ENCODE measurements at regions not wholly inside any gene's neighbourhood (a gene's known extent, or its start where the extent isn't known, plus 50 kb on each side); places are given as distances from the start of the nearest gene placed in this dataset.

DNA sequence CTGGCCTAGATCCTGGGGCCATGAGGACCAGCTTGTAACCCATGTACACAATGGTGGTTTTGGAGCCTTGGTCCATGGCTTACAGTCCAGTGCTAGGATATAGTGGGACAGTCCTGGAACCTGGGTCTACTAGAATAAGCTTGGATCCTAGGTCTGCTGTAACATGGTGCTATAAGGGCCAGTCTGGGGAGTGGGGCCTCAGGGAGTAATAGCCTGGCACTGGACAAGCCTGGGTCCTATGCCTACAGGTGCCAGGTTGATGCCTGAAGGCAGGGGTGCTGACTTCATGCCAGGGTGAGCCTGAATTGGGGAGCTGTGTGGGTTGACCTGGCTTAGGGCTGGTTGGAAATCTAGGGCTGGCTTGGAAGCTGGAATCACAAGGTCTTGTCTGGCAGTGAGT, 756.3 kb upstream of the ADGRL3 start:
- ATAC-seq (peak in 1 of 4 donors; percentile 34), DNase-seq (no peak)
- intact Hi-C loops (cut with DNase I): no loop called here
- no peaks in the 10 kb centered on the region for H3K27me3 ChIP-seq
- no peaks in the 10 kb centered on the region for H3K36me3 ChIP-seq
- TF ChIP-seq, protein P1, sequence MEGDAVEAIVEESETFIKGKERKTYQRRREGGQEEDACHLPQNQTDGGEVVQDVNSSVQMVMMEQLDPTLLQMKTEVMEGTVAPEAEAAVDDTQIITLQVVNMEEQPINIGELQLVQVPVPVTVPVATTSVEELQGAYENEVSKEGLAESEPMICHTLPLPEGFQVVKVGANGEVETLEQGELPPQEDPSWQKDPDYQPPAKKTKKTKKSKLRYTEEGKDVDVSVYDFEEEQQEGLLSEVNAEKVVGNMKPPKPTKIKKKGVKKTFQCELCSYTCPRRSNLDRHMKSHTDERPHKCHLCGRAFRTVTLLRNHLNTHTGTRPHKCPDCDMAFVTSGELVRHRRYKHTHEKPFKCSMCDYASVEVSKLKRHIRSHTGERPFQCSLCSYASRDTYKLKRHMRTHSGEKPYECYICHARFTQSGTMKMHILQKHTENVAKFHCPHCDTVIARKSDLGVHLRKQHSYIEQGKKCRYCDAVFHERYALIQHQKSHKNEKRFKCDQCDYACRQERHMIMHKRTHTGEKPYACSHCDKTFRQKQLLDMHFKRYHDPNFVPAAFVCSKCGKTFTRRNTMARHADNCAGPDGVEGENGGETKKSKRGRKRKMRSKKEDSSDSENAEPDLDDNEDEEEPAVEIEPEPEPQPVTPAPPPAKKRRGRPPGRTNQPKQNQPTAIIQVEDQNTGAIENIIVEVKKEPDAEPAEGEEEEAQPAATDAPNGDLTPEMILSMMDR (IDR thresholded peaks at IDR 0.05): no peak
- no peak for TF ChIP-seq POLR2A (IDR thresholded peaks at IDR 0.05)
- H3K27ac ChIP-seq: no peak overlapping the region
- H3K4me3 ChIP-seq: no peak overlapping the region
- H3K4me1 ChIP-seq: no peaks in the 10 kb centered on the region
- no peaks in the 10 kb centered on the region for H3K9me3 ChIP-seq

DNA sequence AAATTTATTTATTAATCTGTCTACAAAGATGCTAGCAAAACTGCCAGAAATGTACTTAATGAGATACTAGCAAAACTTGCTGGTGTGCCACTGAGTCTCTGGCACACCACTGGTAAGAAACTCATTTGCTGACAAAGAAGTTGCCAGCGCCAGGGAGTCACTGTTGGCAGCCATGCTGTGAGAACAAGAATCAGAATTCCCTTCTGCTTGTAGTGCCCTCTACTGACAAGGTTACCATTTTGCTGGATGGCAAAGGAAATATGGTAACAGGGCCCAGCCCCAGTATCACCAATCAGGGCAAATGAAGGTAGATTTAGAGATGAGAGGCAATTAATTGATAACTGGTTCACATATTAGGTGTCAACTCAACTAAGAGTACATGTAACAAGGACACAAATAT, 750.1 kb upstream of the ADGRL3 start:
- Histone ChIP-seq H3K4me3 (no peak overlapping the region), H3K4me1 (no peaks in the 10 kb centered on the region), H3K9me3 (no peaks in the 10 kb centered on the region), H3K27ac (no peak overlapping the region), H3K36me3 (no peaks in the 10 kb centered on the region), H3K27me3 (no peaks in the 10 kb centered on the region)
- 64% methylated on average over 1 of the region's 1 CpG for WGBS (ENCODE audit: insufficient coverage, low coverage, low lambda C conversion rate, missing lambda C conversion rate)
- ATAC-seq (no peak), DNase-seq (no peak)
- intact Hi-C loops (cut with DNase I): no loop called here
- TF ChIP-seq, protein P1 (IDR thresholded peaks at IDR 0.05): no peak
- TF ChIP-seq POLR2A (IDR thresholded peaks at IDR 0.05): no peak

DNA sequence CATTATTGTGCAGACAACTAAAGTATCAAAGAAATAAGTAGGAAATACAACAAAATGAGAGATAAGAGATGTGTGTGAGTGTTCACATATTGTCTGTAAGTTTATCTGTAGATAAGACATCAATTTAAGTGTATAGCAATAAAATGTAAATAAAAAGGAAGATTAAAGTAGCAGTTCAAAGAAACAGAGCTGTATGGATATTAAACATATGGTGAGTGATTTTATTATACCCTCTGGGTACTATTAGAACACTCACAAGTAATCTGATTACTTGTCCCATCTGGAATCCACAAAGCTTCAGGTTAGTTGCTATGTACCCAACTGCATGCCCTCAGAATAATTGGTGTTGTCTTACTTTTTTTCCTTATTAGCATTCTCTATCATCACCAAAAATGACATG, 747.9 kb upstream of the ADGRL3 start:
- ATAC-seq: no peak
- Histone ChIP-seq H3K27me3 (no peaks in the 10 kb centered on the region), H3K9me3 (no peaks in the 10 kb centered on the region), H3K36me3 (no peaks in the 10 kb centered on the region), H3K4me3 (no peak overlapping the region), H3K27ac (no peak overlapping the region), H3K4me1 (no peaks in the 10 kb centered on the region)
- DNase-seq: no peak
- intact Hi-C loops (cut with DNase I): no loop called here
- TF ChIP-seq, protein P1 (IDR thresholded peaks at IDR 0.05): no peak
- TF ChIP-seq POLR2A (IDR thresholded peaks at IDR 0.05): no peak

DNA sequence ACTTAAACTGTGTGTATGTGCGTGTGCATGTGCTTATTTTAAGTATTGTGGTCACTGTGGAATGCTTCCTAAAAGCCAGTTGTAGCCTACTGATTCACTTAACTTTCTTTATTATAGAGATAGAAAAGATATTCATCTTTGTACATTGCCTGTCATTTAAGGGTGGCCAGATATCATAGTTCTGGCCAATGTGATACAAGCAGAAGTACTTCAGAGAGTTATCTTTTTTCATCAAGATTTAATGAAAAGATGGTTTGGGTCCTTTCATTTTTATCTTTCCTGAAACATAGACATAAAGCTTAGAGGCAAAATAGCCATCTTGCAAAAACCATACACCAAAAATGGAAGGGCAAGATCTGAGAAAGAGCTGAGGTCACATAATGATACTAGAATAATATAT, 744.7 kb upstream of the ADGRL3 start:
- H3K27me3 ChIP-seq: no peaks in the 10 kb centered on the region
- TF ChIP-seq, protein P1 (IDR thresholded peaks at IDR 0.05): no peak
- TF ChIP-seq POLR2A (IDR thresholded peaks at IDR 0.05): no peak
- intact Hi-C loops (cut with DNase I): no loop called here
- no peaks in the 10 kb centered on the region for H3K9me3 ChIP-seq
- H3K4me1 ChIP-seq: no peaks in the 10 kb centered on the region
- 64% methylated on average over 1 of the region's 1 CpG for WGBS (ENCODE audit: insufficient coverage, low coverage, low lambda C conversion rate, missing lambda C conversion rate)
- DNase-seq (no peak), ATAC-seq (no peak)
- H3K4me3 ChIP-seq: no peak overlapping the region
- no peaks in the 10 kb centered on the region for H3K36me3 ChIP-seq
- H3K27ac ChIP-seq: no peak overlapping the region

DNA sequence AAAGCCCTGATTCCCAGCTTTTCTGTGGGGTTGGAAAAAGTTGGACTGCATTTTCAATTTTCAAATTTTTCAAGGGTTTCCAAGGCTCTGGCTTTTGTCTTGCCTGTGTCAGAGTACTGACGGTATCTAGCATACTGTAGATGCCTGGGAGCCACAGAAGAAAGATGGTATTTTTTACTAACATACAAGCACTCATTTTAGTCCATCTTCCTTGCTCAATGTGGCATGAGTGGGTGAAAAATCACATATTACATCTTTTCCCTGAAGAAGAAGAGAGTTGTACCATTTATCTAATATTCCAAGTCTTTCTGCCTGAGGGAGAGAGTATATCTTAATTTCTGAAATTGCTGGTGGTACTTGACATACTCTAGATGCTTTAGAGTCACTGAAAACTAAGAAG, 738.6 kb upstream of the ADGRL3 start:
- ATAC-seq: no peak
- intact Hi-C loops (cut with DNase I): no loop called here
- no peaks in the 10 kb centered on the region for H3K4me1 ChIP-seq
- TF ChIP-seq, protein P1 (IDR thresholded peaks at IDR 0.05): no peak
- no peak for TF ChIP-seq POLR2A (IDR thresholded peaks at IDR 0.05)
- no peaks in the 10 kb centered on the region for H3K36me3 ChIP-seq
- WGBS (ENCODE audit: insufficient coverage, low coverage, low lambda C conversion rate, missing lambda C conversion rate): 50% methylated on average over 1 of the region's 1 CpG
- no peaks in the 10 kb centered on the region for H3K9me3 ChIP-seq
- H3K27ac ChIP-seq: no peak overlapping the region
- H3K27me3 ChIP-seq: no peaks in the 10 kb centered on the region
- DNase-seq: no peak
- no peak overlapping the region for H3K4me3 ChIP-seq

All from right lobe of liver (tissue), 6 donors.